NT2/D1 (cell line): ENCODE measurements at regions not wholly inside any gene's neighbourhood (a gene's known extent, or its start where the extent isn't known, plus 50 kb on each side); places are given as distances from the start of the nearest gene placed in this dataset.

Experiments used
- DNase-seq: peaks from one replicate; pipeline ENCODE4 v3.0.0-alpha.2; 2011; ENCODE audit warnings: low read depth, low spot score
- H3K27me3 ChIP-seq: 2 replicates; pipeline ENCODE4 v1.6.0; 2011; ENCODE audit warnings: mild to moderate bottlenecking; ENCODE audit not compliant: insufficient read length, insufficient read depth
- H3K36me3 ChIP-seq: 2 replicates; pipeline ENCODE4 v1.6.1; 2011; ENCODE audit warnings: mild to moderate bottlenecking, low read length, mixed read lengths; ENCODE audit not compliant: insufficient read depth, insufficient read length
- H3K4me1 ChIP-seq: 2 replicates; pipeline ENCODE4 v1.5.1; 2011; ENCODE audit not compliant: insufficient read depth, insufficient read length
- H3K4me3 ChIP-seq: 2 replicates; pipeline ENCODE4 v1.5.1; 2011; ENCODE audit warnings: low read depth; ENCODE audit not compliant: insufficient read length
- H3K9ac ChIP-seq: 2 replicates; pipeline ENCODE4 v1.6.0; 2011; ENCODE audit warnings: low read depth; ENCODE audit not compliant: insufficient read length
- H3K9me3 ChIP-seq: 2 replicates; pipeline ENCODE4 v1.5.1; 2011; ENCODE audit warnings: mild to moderate bottlenecking, low read length; ENCODE audit not compliant: insufficient read depth
- SUZ12 ChIP-seq: IDR thresholded peaks from 2 replicates; pipeline ENCODE4 v1.6.1; 2011; ENCODE audit not compliant: insufficient read length, insufficient read depth; ENCODE audit errors: extremely low read depth
- YY1 ChIP-seq: IDR thresholded peaks from 2 replicates; pipeline ENCODE4 v1.6.1; 2011; ENCODE audit not compliant: insufficient read length, insufficient read depth
- ZNF274 ChIP-seq: IDR thresholded peaks from 2 replicates; pipeline ENCODE4 v1.6.1; 2011; ENCODE audit warnings: mild to moderate bottlenecking, low read depth, low read length

- no peak for DNase-seq
- H3K9me3 ChIP-seq: no peaks in the 10 kb centered on the region
- no peaks in the 10 kb centered on the region for H3K4me1 ChIP-seq
- TF ChIP-seq SUZ12: no peak
- no peak for TF ChIP-seq ZNF274
- no peak for TF ChIP-seq YY1
- H3K36me3 ChIP-seq: no peaks in the 10 kb centered on the region
- H3K27me3 ChIP-seq: no peaks in the 10 kb centered on the region
- no peak overlapping the region for H3K4me3 ChIP-seq
- no peak overlapping the region for H3K9ac ChIP-seq
Measured at GRCh38 chr1:199719156-199719842, 308.2 kb upstream of the NR5A2 start.

- Histone ChIP-seq H3K4me1 (no peaks in the 10 kb centered on the region), H3K36me3 (no peaks in the 10 kb centered on the region), H3K9me3 (no peaks in the 10 kb centered on the region), H3K27me3 (no peaks in the 10 kb centered on the region), H3K4me3 (no peak overlapping the region), H3K9ac (no peak overlapping the region)
- TF ChIP-seq YY1: no peak
- no peak for DNase-seq
Measured at GRCh38 chr1:199720496-199720895, 307.0 kb upstream of the NR5A2 start.

GRCh38 chr1:199721001-199721400 is 306.5 kb upstream of the NR5A2 start:
- H3K27me3 ChIP-seq: no peaks in the 10 kb centered on the region
- H3K9ac ChIP-seq: no peak overlapping the region
- H3K36me3 ChIP-seq: no peaks in the 10 kb centered on the region
- DNase-seq: no peak
- no peaks in the 10 kb centered on the region for H3K4me1 ChIP-seq
- no peak overlapping the region for H3K4me3 ChIP-seq
- no peaks in the 10 kb centered on the region for H3K9me3 ChIP-seq
- TF ChIP-seq SUZ12 (no peak), ZNF274 (no peak), YY1 (no peak)

GRCh38 chr1:199723250-199723956 is 304.1 kb upstream of the NR5A2 start:
- H3K9me3 ChIP-seq: no peaks in the 10 kb centered on the region
- no peak for TF ChIP-seq SUZ12
- no peak for TF ChIP-seq ZNF274
- TF ChIP-seq YY1: no peak
- DNase-seq: no peak
- H3K9ac ChIP-seq: no peak overlapping the region
- no peaks in the 10 kb centered on the region for H3K4me1 ChIP-seq
- no peaks in the 10 kb centered on the region for H3K36me3 ChIP-seq
- H3K4me3 ChIP-seq: no peak overlapping the region
- no peaks in the 10 kb centered on the region for H3K27me3 ChIP-seq

- H3K9ac ChIP-seq: no peak overlapping the region
- no peaks in the 10 kb centered on the region for H3K36me3 ChIP-seq
- no peak for DNase-seq
- no peak overlapping the region for H3K4me3 ChIP-seq
- no peak for TF ChIP-seq SUZ12
- TF ChIP-seq ZNF274: no peak
- TF ChIP-seq YY1: no peak
- H3K9me3 ChIP-seq: no peaks in the 10 kb centered on the region
- no peaks in the 10 kb centered on the region for H3K27me3 ChIP-seq
- no peaks in the 10 kb centered on the region for H3K4me1 ChIP-seq
Measured at GRCh38 chr1:199724049-199724448, 303.5 kb upstream of the NR5A2 start.

GRCh38 chr1:199725002-199725565 is 302.4 kb upstream of the NR5A2 start:
- no peaks in the 10 kb centered on the region for H3K4me1 ChIP-seq
- H3K27me3 ChIP-seq: no peaks in the 10 kb centered on the region
- no peak overlapping the region for H3K9ac ChIP-seq
- no peaks in the 10 kb centered on the region for H3K9me3 ChIP-seq
- no peak overlapping the region for H3K4me3 ChIP-seq
- TF ChIP-seq YY1: no peak
- TF ChIP-seq SUZ12: no peak
- TF ChIP-seq ZNF274: no peak
- no peaks in the 10 kb centered on the region for H3K36me3 ChIP-seq
- no peak for DNase-seq

- no peak for DNase-seq
- Histone ChIP-seq H3K4me3 (no peak overlapping the region), H3K36me3 (no peaks in the 10 kb centered on the region), H3K9ac (no peak overlapping the region), H3K27me3 (no peaks in the 10 kb centered on the region), H3K4me1 (no peaks in the 10 kb centered on the region), H3K9me3 (no peaks in the 10 kb centered on the region)
- no peak for TF ChIP-seq ZNF274
- TF ChIP-seq YY1: no peak
- TF ChIP-seq SUZ12: no peak
Measured at GRCh38 chr1:199727682-199728081, 299.8 kb upstream of the NR5A2 start.
